Upper lobe of right lung (tissue), 1 donor: ENCODE measurements at regions not wholly inside any gene's neighbourhood (a gene's known extent, or its start where the extent isn't known, plus 50 kb on each side); places are given as distances from the start of the nearest gene placed in this dataset.
"Not testable (repeated sequence)": the region's sequence is repeated elsewhere in the genome, so short reads cannot be mapped to it uniquely, and the experiment has no call there.

Experiments
- ATAC-seq: fragments of 200-7000 bp; cut with Tn5 transposase; one replicate; pipeline ENCODE4 v1.9.1; 2020; ENCODE audit warnings: mild to moderate bottlenecking, moderate library complexity
- DNase-seq: peaks from one replicate; pipeline ENCODE4 v3.0.0-alpha.2; 2020
- H3K27ac ChIP-seq: fragments of 200-600 bp; one replicate; pipeline ENCODE4 v1.8.0; 2022
- H3K27me3 ChIP-seq: fragments of 200-600 bp; one replicate; pipeline ENCODE4 v1.8.0; 2022; ENCODE audit warnings: mild to moderate bottlenecking
- H3K36me3 ChIP-seq: fragments of 200-600 bp; one replicate; pipeline ENCODE4 v1.8.0; 2022
- H3K4me1 ChIP-seq: fragments of 200-600 bp; one replicate; pipeline ENCODE4 v1.8.0; 2022
- H3K4me3 ChIP-seq: fragments of 200-600 bp; one replicate; pipeline ENCODE4 v1.8.0; 2022; ENCODE audit warnings: mild to moderate bottlenecking
- H3K9me3 ChIP-seq: fragments of 200-600 bp; one replicate; pipeline ENCODE4 v1.8.0; 2022
- intact Hi-C: fragments of 100-400 bp; cut with DNase I; formaldehyde crosslinking; loops from one replicate; pipeline ENCODE4 v1.11.0; 2022
- TF ChIP-seq, protein P1 (sequence below): fragments of 200-600 bp; IDR thresholded peaks from one replicate; pipeline ENCODE4 v1.8.0; 2022; ENCODE audit warnings: antibody characterized with exemption
- donor health status: DM: no; HTN: yes; CAD: no; lungs with severe emphysema.

DNA sequence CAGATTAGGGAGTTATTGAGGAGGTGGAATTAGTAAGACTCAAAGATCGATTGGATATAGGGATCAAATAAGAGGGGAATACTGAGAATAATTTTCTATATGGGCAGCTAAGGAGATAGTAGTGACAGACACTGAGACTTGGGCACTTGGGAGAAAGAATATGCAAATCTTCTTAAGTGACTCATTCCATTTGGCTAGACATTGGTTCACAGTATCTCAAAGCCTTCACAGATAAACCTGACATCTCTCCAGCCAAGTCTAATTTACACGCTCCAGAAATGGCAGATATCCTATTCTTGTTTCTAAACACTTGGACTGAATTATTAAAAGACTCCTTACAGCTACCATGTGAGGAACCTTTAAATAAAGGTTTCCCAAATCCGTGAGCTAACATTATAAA is 104.6 kb upstream of the ADAMTS9 start:
- H3K27me3 ChIP-seq = no peaks in the 10 kb centered on the region
- no peaks in the 10 kb centered on the region for H3K36me3 ChIP-seq
- no peak overlapping the region for H3K27ac ChIP-seq
- DNase-seq (no peak), ATAC-seq (no peak)
- TF ChIP-seq, protein P1, sequence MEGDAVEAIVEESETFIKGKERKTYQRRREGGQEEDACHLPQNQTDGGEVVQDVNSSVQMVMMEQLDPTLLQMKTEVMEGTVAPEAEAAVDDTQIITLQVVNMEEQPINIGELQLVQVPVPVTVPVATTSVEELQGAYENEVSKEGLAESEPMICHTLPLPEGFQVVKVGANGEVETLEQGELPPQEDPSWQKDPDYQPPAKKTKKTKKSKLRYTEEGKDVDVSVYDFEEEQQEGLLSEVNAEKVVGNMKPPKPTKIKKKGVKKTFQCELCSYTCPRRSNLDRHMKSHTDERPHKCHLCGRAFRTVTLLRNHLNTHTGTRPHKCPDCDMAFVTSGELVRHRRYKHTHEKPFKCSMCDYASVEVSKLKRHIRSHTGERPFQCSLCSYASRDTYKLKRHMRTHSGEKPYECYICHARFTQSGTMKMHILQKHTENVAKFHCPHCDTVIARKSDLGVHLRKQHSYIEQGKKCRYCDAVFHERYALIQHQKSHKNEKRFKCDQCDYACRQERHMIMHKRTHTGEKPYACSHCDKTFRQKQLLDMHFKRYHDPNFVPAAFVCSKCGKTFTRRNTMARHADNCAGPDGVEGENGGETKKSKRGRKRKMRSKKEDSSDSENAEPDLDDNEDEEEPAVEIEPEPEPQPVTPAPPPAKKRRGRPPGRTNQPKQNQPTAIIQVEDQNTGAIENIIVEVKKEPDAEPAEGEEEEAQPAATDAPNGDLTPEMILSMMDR = no peak
- no peak overlapping the region for H3K4me3 ChIP-seq
- intact Hi-C loops = no loop called here
- H3K9me3 ChIP-seq = no peaks in the 10 kb centered on the region
- H3K4me1 ChIP-seq = no peaks in the 10 kb centered on the region

DNA sequence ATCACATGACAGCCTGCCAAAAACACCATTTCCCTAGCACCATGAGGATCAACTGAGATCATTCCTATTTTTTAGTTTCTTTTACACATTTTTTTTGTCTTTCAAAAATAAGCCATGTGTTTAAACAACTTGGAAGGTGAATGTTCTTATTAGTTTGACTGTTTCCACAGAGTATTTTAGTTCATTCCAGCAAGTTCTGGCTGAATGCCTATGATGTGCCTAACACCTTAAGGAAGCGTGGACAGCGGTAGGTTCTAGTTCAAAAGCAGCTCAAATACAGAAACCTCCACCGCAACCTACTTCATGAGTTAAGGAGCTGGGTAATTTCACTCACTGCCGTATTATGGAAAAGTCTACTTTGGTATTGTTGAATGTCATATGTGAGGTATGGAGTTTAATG is 101.3 kb upstream of the ADAMTS9 start:
- Histone ChIP-seq H3K27me3 (no peaks in the 10 kb centered on the region), H3K4me1 (no peaks in the 10 kb centered on the region), H3K36me3 (no peaks in the 10 kb centered on the region), H3K27ac (no peak overlapping the region), H3K4me3 (no peak overlapping the region), H3K9me3 (no peaks in the 10 kb centered on the region)
- TF ChIP-seq, protein P1 = no peak
- ATAC-seq (no peak), DNase-seq (no peak)
- intact Hi-C loops = no loop called here

DNA sequence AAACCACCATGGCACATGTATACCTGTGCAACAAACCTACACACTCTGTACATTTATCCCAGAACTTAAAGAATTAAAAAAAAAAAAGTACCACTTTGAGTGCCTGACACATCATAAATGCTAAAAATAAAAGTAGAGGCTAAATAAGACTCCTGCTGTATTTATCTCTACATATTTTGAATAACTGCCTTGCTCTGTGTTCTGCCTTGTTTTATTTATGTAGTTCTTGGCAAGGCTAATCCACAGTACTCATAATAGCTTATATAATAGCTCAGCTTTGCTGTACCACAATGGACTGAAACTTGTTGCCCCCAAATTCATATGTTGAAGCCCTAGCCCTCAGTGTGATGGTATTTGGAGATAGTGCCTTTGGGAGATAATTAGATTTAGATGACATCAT is 95.4 kb upstream of the ADAMTS9 start:
- intact Hi-C loops = no loop called here
- Histone ChIP-seq H3K9me3 (no peaks in the 10 kb centered on the region), H3K27ac (no peak overlapping the region), H3K4me3 (no peak overlapping the region), H3K36me3 (no peaks in the 10 kb centered on the region), H3K27me3 (no peaks in the 10 kb centered on the region), H3K4me1 (no peaks in the 10 kb centered on the region)
- ATAC-seq = no peak
- no peak for DNase-seq
- TF ChIP-seq, protein P1 = no peak

DNA sequence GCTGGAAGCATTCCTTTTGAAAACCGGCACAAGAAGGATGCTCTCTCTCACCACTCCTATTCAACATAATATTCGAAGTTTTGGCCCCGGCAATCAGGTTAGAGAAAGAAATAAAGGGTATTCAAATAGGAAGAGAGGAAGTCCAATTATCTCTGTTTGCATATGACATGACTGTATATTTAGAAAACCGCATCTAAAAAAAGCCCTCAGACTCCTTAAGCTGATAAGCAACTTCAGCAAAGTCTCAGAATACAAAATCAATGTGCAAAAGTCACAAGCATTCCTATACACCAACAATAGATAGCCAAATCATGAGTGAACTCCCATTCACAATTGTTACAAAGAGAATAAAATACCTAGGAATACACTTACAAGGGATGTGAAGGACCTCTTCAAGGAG is 93.1 kb upstream of the ADAMTS9 start:
- H3K4me3 ChIP-seq, DNase-seq, H3K36me3 ChIP-seq, H3K27me3 ChIP-seq, intact Hi-C loops, H3K27ac ChIP-seq, H3K4me1 ChIP-seq, ATAC-seq, H3K9me3 ChIP-seq: not testable (repeated sequence)

DNA sequence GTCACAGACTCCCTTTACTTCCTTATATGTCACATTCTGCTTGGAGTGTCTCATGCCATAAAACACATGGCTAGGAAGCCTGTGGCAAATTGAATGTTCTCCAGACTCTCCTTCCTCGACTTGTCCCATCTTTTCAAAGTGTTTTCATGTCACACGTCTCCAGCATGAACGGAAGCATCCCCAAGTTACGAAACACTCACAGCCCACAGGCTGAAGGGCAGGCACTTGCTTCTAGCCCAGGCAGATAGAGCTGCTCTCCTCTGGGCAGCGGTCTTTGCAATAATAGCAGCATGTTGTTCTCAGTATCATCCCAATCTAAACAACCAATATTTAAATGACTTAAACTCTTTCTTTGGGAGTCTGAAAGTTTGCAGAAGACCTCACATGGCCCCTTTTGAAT is 85.3 kb upstream of the ADAMTS9 start:
- Histone ChIP-seq H3K4me3 (no peak overlapping the region), H3K4me1 (no peaks in the 10 kb centered on the region), H3K27ac (no peak overlapping the region), H3K36me3 (no peaks in the 10 kb centered on the region), H3K9me3 (no peaks in the 10 kb centered on the region), H3K27me3 (no peaks in the 10 kb centered on the region)
- no peak for DNase-seq
- intact Hi-C loops = no loop called here
- peak; percentile 59 for ATAC-seq
- TF ChIP-seq, protein P1 = no peak

DNA sequence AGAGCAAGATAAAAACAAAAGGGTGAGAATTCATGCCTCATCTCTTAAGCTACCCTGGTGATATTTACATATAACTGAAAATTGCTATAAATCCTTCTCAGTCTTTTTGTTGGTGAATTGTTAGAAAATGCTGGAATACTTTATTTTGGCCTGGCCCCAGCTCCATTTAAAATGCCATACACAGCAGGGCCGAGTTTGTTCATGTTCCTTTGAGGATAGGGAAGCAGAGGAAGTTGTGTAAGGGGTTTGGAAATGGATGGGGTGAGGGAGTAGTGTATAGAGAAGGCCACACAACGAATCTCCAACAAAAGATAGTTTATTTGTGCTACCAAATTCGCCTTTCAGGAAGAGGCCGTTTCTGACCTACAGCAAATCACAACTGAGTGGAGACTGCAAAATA is 78.6 kb upstream of the ADAMTS9 start:
- Histone ChIP-seq H3K27me3 (no peaks in the 10 kb centered on the region), H3K9me3 (no peaks in the 10 kb centered on the region), H3K36me3 (no peaks in the 10 kb centered on the region), H3K4me3 (no peak overlapping the region), H3K4me1 (peaks cover 7% of the 10 kb centered on the region), H3K27ac (no peak overlapping the region)
- TF ChIP-seq, protein P1 = no peak
- no peak for ATAC-seq
- DNase-seq = no peak
- intact Hi-C loops = no loop called here
